ENCODE measurements at regions not wholly inside any gene's neighbourhood (a gene's known extent, or its start where the extent isn't known, plus 50 kb on each side); places are given as distances from the start of the nearest gene placed in this dataset.

DNA sequence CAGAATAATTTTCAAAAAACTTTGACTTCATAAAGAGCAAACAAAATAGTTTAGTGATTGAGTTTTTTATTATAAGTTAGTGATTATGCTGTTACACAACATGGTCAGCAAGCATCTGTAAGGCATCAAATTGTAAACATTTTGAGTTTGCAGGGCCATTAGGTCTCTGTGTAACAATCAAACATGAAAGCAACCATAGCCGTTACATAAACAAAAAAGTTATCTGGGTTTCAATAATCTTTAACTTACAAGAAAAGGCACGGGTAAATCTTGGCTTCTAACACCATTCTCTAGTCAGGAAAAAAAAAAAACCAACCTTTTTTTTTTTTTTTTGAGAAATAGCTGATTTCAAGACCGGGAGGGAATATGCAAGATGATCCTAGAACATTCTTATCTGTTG lies 1941.1 kb downstream of the PCDH7 start:
- ATAC-seq (ENCODE audit: low read depth) (no peak), DNase-seq (no peak)
- no peak overlapping the region for H3K4me3 Mint-ChIP-seq
- ChIA-PET POLR2A (no interaction called here), CTCF (no interaction called here)
- no peak overlapping the region for H3K27ac Mint-ChIP-seq
- H3K36me3 Mint-ChIP-seq (ENCODE audit: low read depth): no peaks in the 10 kb centered on the region
- peaks cover 15% of the 10 kb centered on the region for H3K9me3 Mint-ChIP-seq
- intact Hi-C loops (cut with micrococcal nuclease): no loop called here
- no peaks in the 10 kb centered on the region for H3K27me3 Mint-ChIP-seq
- TF ChIP-seq, protein P1, sequence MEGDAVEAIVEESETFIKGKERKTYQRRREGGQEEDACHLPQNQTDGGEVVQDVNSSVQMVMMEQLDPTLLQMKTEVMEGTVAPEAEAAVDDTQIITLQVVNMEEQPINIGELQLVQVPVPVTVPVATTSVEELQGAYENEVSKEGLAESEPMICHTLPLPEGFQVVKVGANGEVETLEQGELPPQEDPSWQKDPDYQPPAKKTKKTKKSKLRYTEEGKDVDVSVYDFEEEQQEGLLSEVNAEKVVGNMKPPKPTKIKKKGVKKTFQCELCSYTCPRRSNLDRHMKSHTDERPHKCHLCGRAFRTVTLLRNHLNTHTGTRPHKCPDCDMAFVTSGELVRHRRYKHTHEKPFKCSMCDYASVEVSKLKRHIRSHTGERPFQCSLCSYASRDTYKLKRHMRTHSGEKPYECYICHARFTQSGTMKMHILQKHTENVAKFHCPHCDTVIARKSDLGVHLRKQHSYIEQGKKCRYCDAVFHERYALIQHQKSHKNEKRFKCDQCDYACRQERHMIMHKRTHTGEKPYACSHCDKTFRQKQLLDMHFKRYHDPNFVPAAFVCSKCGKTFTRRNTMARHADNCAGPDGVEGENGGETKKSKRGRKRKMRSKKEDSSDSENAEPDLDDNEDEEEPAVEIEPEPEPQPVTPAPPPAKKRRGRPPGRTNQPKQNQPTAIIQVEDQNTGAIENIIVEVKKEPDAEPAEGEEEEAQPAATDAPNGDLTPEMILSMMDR (IDR thresholded peaks at IDR 0.05): no peak
- H3K4me1 Mint-ChIP-seq: no peaks in the 10 kb centered on the region

DNA sequence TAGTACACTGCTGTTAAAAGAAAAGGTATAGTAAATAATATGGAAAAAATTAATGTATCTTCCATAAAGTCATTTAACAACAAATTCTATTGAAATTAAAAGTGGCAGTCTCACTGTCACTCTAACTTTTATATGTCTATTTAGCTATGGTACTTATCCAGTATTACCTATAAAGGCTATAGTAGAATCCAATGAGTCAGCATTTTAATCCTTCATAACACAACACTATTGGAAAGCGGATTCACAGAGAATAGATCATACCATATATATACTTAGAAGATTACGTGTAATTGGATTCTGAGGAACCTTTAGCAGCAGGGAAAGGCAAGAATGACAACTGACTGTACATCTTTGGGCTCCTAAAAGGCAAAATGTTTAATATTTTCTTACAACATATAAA lies 1942.6 kb downstream of the PCDH7 start:
- intact Hi-C loops (cut with micrococcal nuclease): no loop called here
- ChIA-PET POLR2A (no interaction called here), CTCF (no interaction called here)
- Mint-ChIP-seq H3K36me3 (ENCODE audit: low read depth) (no peaks in the 10 kb centered on the region), H3K9me3 (peaks cover 10% of the 10 kb centered on the region), H3K4me3 (no peak overlapping the region), H3K4me1 (no peaks in the 10 kb centered on the region), H3K27ac (no peak overlapping the region), H3K27me3 (no peaks in the 10 kb centered on the region)
- ATAC-seq (ENCODE audit: low read depth) (no peak), DNase-seq (no peak)
- TF ChIP-seq, protein P1 (IDR thresholded peaks at IDR 0.05): no peak

DNA sequence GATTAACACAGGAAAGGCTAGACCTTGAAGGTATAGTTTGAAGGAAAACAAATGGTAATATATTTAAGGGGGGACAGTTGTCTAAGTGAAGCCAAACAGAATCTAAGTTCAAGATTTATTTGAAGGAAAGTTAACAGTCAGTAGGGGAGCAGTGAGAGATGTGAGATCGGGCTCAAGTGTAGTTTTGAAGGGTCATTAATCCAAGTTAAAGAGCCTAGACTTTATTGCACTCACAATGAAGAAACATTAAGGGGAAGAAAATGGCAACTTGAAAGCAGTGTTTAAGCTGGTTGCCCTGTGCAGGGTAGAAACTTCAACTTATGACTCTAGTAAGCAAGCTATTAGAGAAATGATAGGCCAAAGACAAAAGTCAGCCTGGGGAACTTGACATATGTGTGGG lies 1952.2 kb downstream of the PCDH7 start:
- Mint-ChIP-seq H3K27ac (no peak overlapping the region), H3K4me3 (no peak overlapping the region), H3K27me3 (no peaks in the 10 kb centered on the region), H3K9me3 (peaks cover 8% of the 10 kb centered on the region), H3K4me1 (no peaks in the 10 kb centered on the region), H3K36me3 (ENCODE audit: low read depth) (no peaks in the 10 kb centered on the region)
- ChIA-PET CTCF (no interaction called here), POLR2A (no interaction called here)
- DNase-seq (no peak), ATAC-seq (ENCODE audit: low read depth) (no peak)
- TF ChIP-seq, protein P1 (IDR thresholded peaks at IDR 0.05): no peak
- intact Hi-C loops (cut with micrococcal nuclease): no loop called here

- TF ChIP-seq, protein P1 (IDR thresholded peaks at IDR 0.05): no peak
- no peak for ATAC-seq (ENCODE audit: low read depth)
- Mint-ChIP-seq H3K4me1 (no peaks in the 10 kb centered on the region), H3K4me3 (no peak overlapping the region), H3K27ac (no peak overlapping the region), H3K36me3 (ENCODE audit: low read depth) (no peaks in the 10 kb centered on the region), H3K27me3 (no peaks in the 10 kb centered on the region), H3K9me3 (peaks cover 19% of the 10 kb centered on the region)
- DNase-seq: no peak
- CTCF ChIA-PET: no interaction called here
- POLR2A ChIA-PET: no interaction called here
- intact Hi-C loops (cut with micrococcal nuclease): no loop called here
Observed at GRCh38 chr4:32680946-32681345, 1960.8 kb downstream of the PCDH7 start.

GRCh38 chr4:32684160-32684559 lies 1964.0 kb downstream of the PCDH7 start:
- CTCF ChIA-PET: no interaction called here
- Mint-ChIP-seq H3K4me3 (no peak overlapping the region), H3K9me3 (peaks cover 13% of the 10 kb centered on the region), H3K36me3 (ENCODE audit: low read depth) (no peaks in the 10 kb centered on the region), H3K27ac (no peak overlapping the region), H3K4me1 (no peaks in the 10 kb centered on the region), H3K27me3 (no peaks in the 10 kb centered on the region)
- DNase-seq (no peak), ATAC-seq (ENCODE audit: low read depth) (no peak)
- TF ChIP-seq, protein P1 (IDR thresholded peaks at IDR 0.05): no peak
- POLR2A ChIA-PET: no interaction called here
- intact Hi-C loops (cut with micrococcal nuclease): no loop called here

Data from activated B cell treated with CpG ODN at 0.5 μM for 24 hours (primary cell).